PC-3 (cell line): ENCODE measurements at regions not wholly inside any gene's neighbourhood (a gene's known extent, or its start where the extent isn't known, plus 50 kb on each side); places are given as distances from the start of the nearest gene placed in this dataset.
"Not testable (repeated sequence)": the region's sequence is repeated elsewhere in the genome, so short reads cannot be mapped to it uniquely, and the experiment has no call there.

Experiments
- ATAC-seq: fragments of 200-7000 bp; cut with Tn5 transposase; 2 replicates; pipeline ENCODE4 v1.9.1; 2020; ENCODE audit warnings: mild to moderate bottlenecking, moderate library complexity
- BruUV-seq: library from RNA; stranded (reverse); fragments of 400-500 nt; replicated peaks from 2 replicates; lab custom pipeline; 2021; lab: Mats Ljungman, UMichigan
- CTCF ChIA-PET: fragments of 300-600 bp; sonication (Branson Sonifier 250); formaldehyde crosslinking; loops from one replicate; lab custom pipeline; 2022; ENCODE audit warnings: antibody characterized with exemption; lab: Charles Lee
- POLR2A ChIA-PET: fragments of 300-600 bp; sonication (Branson Sonifier 250); formaldehyde crosslinking; loops from one replicate; lab custom pipeline; 2022; ENCODE audit warnings: antibody characterized with exemption; ENCODE audit not compliant: unreplicated experiment; lab: Charles Lee
- DNase-seq: peaks from one replicate; pipeline ENCODE4 v3.0.0-alpha.2; 2015
- H2AFZ ChIP-seq: fragments of 300-600 bp; sonication (generic); 2 replicates; pipeline ENCODE4 v1.6.0; 2016; ENCODE audit warnings: antibody characterized with exemption, low read length
- H3F3A ChIP-seq: fragments of 300-600 bp; sonication (generic); one replicate; pipeline ENCODE4 v1.6.0; 2017; ENCODE audit warnings: antibody characterized with exemption, low read length, control low read depth, mild to moderate bottlenecking; ENCODE audit not compliant: unreplicated experiment
- H3K27ac ChIP-seq: fragments of 300-600 bp; sonication (generic); 2 replicates; pipeline ENCODE4 v1.5.1; 2016; ENCODE audit warnings: mild to moderate bottlenecking, low read length
- H3K27me3 ChIP-seq: fragments of 300-600 bp; sonication (generic); 2 replicates; pipeline ENCODE4 v1.6.1; 2016; ENCODE audit warnings: low read length, mixed read lengths
- H3K36me3 ChIP-seq: fragments of 300-600 bp; sonication (generic); 2 replicates; pipeline ENCODE4 v1.6.1; 2016; ENCODE audit warnings: low read depth, mixed run types, low read length, mixed read lengths
- H3K4me1 ChIP-seq: fragments of 300-600 bp; sonication (generic); 2 replicates; pipeline ENCODE4 v1.5.1; 2016; ENCODE audit warnings: low read length; ENCODE audit not compliant: insufficient read depth
- H3K4me2 ChIP-seq: fragments of 300-600 bp; sonication (generic); 2 replicates; pipeline ENCODE4 v1.6.0; 2016; ENCODE audit warnings: low read length
- H3K4me3 ChIP-seq: fragments of 300-600 bp; sonication (generic); 2 replicates; pipeline ENCODE4 v1.5.1; 2016; ENCODE audit warnings: mild to moderate bottlenecking, low read length, mixed read lengths
- H3K79me2 ChIP-seq: fragments of 300-600 bp; sonication (generic); 2 replicates; pipeline ENCODE4 v1.6.1; 2017; ENCODE audit warnings: low read length, mixed read lengths
- H3K9ac ChIP-seq: fragments of 300-600 bp; sonication (generic); 2 replicates; pipeline ENCODE4 v1.6.0; 2016; ENCODE audit warnings: mild to moderate bottlenecking, low read length
- H3K9me2 ChIP-seq: fragments of 300-600 bp; sonication (generic); replicated peaks from 2 replicates; pipeline ENCODE4 v1.6.1; 2016; ENCODE audit warnings: mixed run types, low read length, mixed read lengths
- H3K9me3 ChIP-seq: fragments of 300-600 bp; sonication (generic); 2 replicates; pipeline ENCODE4 v1.6.1; 2016; ENCODE audit warnings: low read length, mixed read lengths
- H4K20me1 ChIP-seq: fragments of 300-600 bp; sonication (generic); 2 replicates; pipeline ENCODE4 v1.6.1; 2016; ENCODE audit warnings: low read length, mixed read lengths
- CTCF ChIP-seq: fragments of 300-600 bp; sonication (generic); conservative IDR thresholded peaks from 2 replicates; pipeline ENCODE4 v1.5.1; 2017; ENCODE audit warnings: antibody characterized with exemption, low read depth, mild to moderate bottlenecking, low read length
- EZH2 ChIP-seq: fragments of 300-600 bp; sonication (generic); IDR thresholded peaks from one replicate; pipeline ENCODE4 v1.6.1; 2017; ENCODE audit warnings: antibody characterized with exemption, mild to moderate bottlenecking, low read length; ENCODE audit not compliant: unreplicated experiment
- EZH2phosphoT487 ChIP-seq: fragments of 300-600 bp; sonication (generic); IDR thresholded peaks from 2 replicates; pipeline ENCODE4 v1.6.1; 2018; ENCODE audit warnings: mild to moderate bottlenecking, antibody characterized with exemption, low read length, borderline replicate concordance
- intact Hi-C: fragments of 100-400 bp; cut with micrococcal nuclease; formaldehyde crosslinking; loops from 2 replicates; pipeline ENCODE4 v1.9.0; 2023

- no peak overlapping the region for H2AFZ ChIP-seq
- no peaks in the 10 kb centered on the region for H3K36me3 ChIP-seq
- H3K79me2 ChIP-seq, result no peaks in the 10 kb centered on the region
- no peaks in the 10 kb centered on the region for H3K4me1 ChIP-seq
- no peak for TF ChIP-seq EZH2
- TF ChIP-seq EZH2phosphoT487, result no peak
- TF ChIP-seq CTCF, result no peak
- no peaks in the 10 kb centered on the region for H4K20me1 ChIP-seq
- peaks cover 19% of the 10 kb centered on the region for H3K9me3 ChIP-seq
- no TSS peak for BruUV-seq
- no peak overlapping the region for H3K27ac ChIP-seq
- POLR2A ChIA-PET, result no interaction called here
- H3K9ac ChIP-seq, result no peak overlapping the region
- no peaks in the 10 kb centered on the region for H3K9me2 ChIP-seq
- H3F3A ChIP-seq, result no peaks in the 10 kb centered on the region
- H3K4me3 ChIP-seq, result no peak overlapping the region
- CTCF ChIA-PET, result no interaction called here
- ATAC-seq (no peak), DNase-seq (no peak)
- H3K27me3 ChIP-seq, result no peaks in the 10 kb centered on the region
- no peak overlapping the region for H3K4me2 ChIP-seq
- intact Hi-C loops, result no loop called here
These were observed 650.8 kb upstream of the SGO1 start for GRCh38 chr3:20836801-20837200.

GRCh38 chr3:20832963-20833362 is 647.0 kb upstream of the SGO1 start:
- TF ChIP-seq EZH2 (no peak), CTCF (no peak), EZH2phosphoT487 (no peak)

DNA sequence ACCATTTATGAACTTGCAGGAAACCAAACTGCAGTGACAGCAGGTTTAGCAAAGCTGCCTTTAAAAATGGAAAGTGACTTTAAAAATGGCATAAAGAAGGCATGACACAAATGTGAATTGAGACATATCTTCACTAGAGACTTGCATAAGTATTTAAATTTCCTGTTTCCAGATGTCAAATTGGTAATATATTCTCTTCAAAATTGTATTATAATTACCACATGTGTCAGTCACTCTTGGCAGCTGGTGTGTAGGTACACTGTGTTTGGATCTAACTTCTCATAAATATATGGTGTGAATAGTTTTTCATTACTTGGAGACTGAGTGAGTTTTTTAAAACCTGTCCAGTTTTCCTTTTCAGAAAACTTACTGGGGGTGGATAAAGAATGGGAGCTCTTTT is 636.2 kb upstream of the SGO1 start:
- Histone ChIP-seq H3K27me3 (no peaks in the 10 kb centered on the region), H4K20me1 (no peaks in the 10 kb centered on the region), H3F3A (no peaks in the 10 kb centered on the region), H3K9ac (no peak overlapping the region), H3K36me3 (no peaks in the 10 kb centered on the region), H3K9me2 (no peaks in the 10 kb centered on the region), H3K4me1 (no peaks in the 10 kb centered on the region), H3K9me3 (peaks cover 19% of the 10 kb centered on the region), H3K4me2 (no peak overlapping the region), H2AFZ (no peak overlapping the region), H3K79me2 (no peaks in the 10 kb centered on the region), H3K27ac (no peak overlapping the region), H3K4me3 (no peak overlapping the region)
- ChIA-PET CTCF (no interaction called here), POLR2A (no interaction called here)
- ATAC-seq (no peak), DNase-seq (no peak)
- TF ChIP-seq EZH2, result no peak
- intact Hi-C loops, result no loop called here
- BruUV-seq, result no TSS peak

More at GRCh38 chr3:20832963-20833362, 647.0 kb upstream of the SGO1 start:
- Histone ChIP-seq H3K9me3 (peaks cover 16% of the 10 kb centered on the region), H3K4me3 (no peak overlapping the region), H3K9me2 (no peaks in the 10 kb centered on the region), H2AFZ (no peak overlapping the region), H3K4me1 (no peaks in the 10 kb centered on the region), H3K9ac (no peak overlapping the region), H3K4me2 (no peak overlapping the region), H3F3A (no peaks in the 10 kb centered on the region), H4K20me1 (no peaks in the 10 kb centered on the region), H3K79me2 (no peaks in the 10 kb centered on the region), H3K27ac (no peak overlapping the region), H3K27me3 (no peaks in the 10 kb centered on the region), H3K36me3 (no peaks in the 10 kb centered on the region)
- DNase-seq (no peak), ATAC-seq (no peak)
- CTCF ChIA-PET, result no interaction called here
- intact Hi-C loops, result no loop called here
- POLR2A ChIA-PET, result no interaction called here
- BruUV-seq, result no TSS peak

DNA sequence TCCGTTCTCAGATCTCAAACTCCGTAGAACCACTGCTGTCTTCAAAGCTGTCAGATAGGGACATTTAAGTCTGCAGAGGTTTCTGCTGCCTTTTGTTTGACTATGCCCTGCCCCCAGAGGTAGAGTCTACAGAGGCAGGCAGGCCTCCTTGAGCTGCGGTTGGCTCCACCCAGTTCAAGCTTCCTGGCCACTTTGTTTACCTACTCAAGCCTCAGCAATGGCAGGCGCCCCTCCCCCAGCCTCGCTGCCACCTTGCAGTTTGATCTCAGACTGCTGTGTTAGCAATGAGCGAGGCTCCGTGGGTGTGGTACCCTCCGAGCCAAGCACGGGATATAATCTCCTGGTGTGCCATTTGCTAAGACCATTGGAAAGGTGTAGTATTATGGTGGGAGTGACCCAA is 634.9 kb upstream of the SGO1 start:
- H2AFZ ChIP-seq, intact Hi-C loops, ATAC-seq, H3F3A ChIP-seq, H3K27me3 ChIP-seq, CTCF ChIA-PET, H3K79me2 ChIP-seq, BruUV-seq, H3K4me1 ChIP-seq, H3K4me2 ChIP-seq, H3K9ac ChIP-seq, H3K9me3 ChIP-seq, POLR2A ChIA-PET, H3K4me3 ChIP-seq, DNase-seq, H4K20me1 ChIP-seq, H3K27ac ChIP-seq, H3K36me3 ChIP-seq, H3K9me2 ChIP-seq: not testable (repeated sequence)
